NB4 (cell line): ENCODE measurements at regions not wholly inside any gene's neighbourhood (a gene's known extent, or its start where the extent isn't known, plus 50 kb on each side); places are given as distances from the start of the nearest gene placed in this dataset.

ENCODE experiments used
- MYC ChIP-seq: IDR thresholded peaks from 2 replicates; pipeline ENCODE4 v1.6.1; 2011; ENCODE audit warnings: low read depth, low read length
- POLR2A ChIP-seq: IDR thresholded peaks from 2 replicates; pipeline ENCODE4 v1.6.1; 2011; ENCODE audit warnings: mild to moderate bottlenecking; ENCODE audit not compliant: insufficient read length; ENCODE audit errors: extremely low read depth
- TF ChIP-seq, protein P1 (sequence below): IDR thresholded peaks from one replicate; pipeline ENCODE4 v1.5.1; 2012; ENCODE audit warnings: low read depth, low read length

DNA sequence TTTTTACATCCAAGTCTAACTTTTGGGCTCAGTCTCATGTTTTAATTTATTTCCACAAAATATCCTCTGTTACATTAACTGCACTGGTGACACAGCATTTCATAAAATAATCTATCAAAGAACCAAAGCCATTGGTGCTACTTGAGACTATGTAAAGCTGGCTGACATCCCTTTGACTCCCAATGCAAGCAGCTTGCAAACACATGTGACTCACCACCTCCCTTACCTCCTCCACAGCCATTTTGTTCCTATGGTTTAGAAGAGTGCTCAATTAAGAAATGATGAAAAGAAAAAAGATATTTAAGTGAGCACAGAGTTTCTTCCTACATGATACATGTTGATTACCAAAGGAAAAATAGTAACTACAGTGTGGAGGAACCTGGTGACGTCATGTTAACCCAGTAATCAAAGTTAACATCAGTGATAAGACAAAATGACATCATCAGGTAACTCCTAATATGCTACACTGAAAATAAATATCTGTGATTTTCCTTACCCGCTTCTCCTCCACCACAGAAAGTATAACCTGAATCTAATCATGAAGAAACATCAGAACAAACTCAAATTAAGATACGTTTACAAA is 53.3 kb upstream of the LGSN start:
- TF ChIP-seq POLR2A = no peak
- TF ChIP-seq, protein P1, sequence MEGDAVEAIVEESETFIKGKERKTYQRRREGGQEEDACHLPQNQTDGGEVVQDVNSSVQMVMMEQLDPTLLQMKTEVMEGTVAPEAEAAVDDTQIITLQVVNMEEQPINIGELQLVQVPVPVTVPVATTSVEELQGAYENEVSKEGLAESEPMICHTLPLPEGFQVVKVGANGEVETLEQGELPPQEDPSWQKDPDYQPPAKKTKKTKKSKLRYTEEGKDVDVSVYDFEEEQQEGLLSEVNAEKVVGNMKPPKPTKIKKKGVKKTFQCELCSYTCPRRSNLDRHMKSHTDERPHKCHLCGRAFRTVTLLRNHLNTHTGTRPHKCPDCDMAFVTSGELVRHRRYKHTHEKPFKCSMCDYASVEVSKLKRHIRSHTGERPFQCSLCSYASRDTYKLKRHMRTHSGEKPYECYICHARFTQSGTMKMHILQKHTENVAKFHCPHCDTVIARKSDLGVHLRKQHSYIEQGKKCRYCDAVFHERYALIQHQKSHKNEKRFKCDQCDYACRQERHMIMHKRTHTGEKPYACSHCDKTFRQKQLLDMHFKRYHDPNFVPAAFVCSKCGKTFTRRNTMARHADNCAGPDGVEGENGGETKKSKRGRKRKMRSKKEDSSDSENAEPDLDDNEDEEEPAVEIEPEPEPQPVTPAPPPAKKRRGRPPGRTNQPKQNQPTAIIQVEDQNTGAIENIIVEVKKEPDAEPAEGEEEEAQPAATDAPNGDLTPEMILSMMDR = no peak
- no peak for TF ChIP-seq MYC
